ENCODE measurements at regions not wholly inside any gene's neighbourhood (a gene's known extent, or its start where the extent isn't known, plus 50 kb on each side); places are given as distances from the start of the nearest gene placed in this dataset.

GRCh38 chr4:36665985-36666527 lies 384.6 kb downstream of the DTHD1 start:
- Histone ChIP-seq H2AFZ (ENCODE audit: low read depth, low read length) (no peak overlapping the region), H3K4me3 (no peak overlapping the region), H3K9me1 (ENCODE audit: control insufficient read depth, insufficient read depth, low read length) (no peaks in the 10 kb centered on the region), H3K27me3 (ENCODE audit: control insufficient read depth in 2 of 2, insufficient read depth in 2 of 2, low read length in 2 of 2) (no peaks in the 10 kb centered on the region), H3K79me2 (ENCODE audit: control insufficient read depth, insufficient read depth, low read length) (no peaks in the 10 kb centered on the region), H3K9me3 (replicated peaks; ENCODE audit: control insufficient read depth, insufficient read depth, low read depth, low read length) (no peaks in the 10 kb centered on the region), H3K36me3 (ENCODE audit: control insufficient read depth, insufficient read depth, low read length) (no peaks in the 10 kb centered on the region), H3K27ac (ENCODE audit: extremely low read depth, low read depth, low read length) (no peak overlapping the region), H4K20me1 (replicated peaks; ENCODE audit: control insufficient read depth, insufficient read depth, low read length) (no peaks in the 10 kb centered on the region), H3K4me2 (ENCODE audit: insufficient read depth, low read length) (no peak overlapping the region), H3K9ac (ENCODE audit: insufficient read depth in 1 of 2, low read depth in 2 of 2, low read length in 2 of 2) (no peak overlapping the region), H3K4me1 (replicated peaks in 1 of 2; ENCODE audit: control insufficient read depth in 2 of 2, insufficient read depth in 2 of 2, low read length in 2 of 2) (no peaks in the 10 kb centered on the region)
- in situ Hi-C loops (cut with MboI) (no loop called here), intact Hi-C loops (cut with micrococcal nuclease) (no loop called here)
- 0% methylated on average over 3 of the region's 3 CpGs for WGBS (ENCODE audit: insufficient coverage, low coverage, missing lambda C conversion rate)
- DNase-seq (ENCODE audit: extremely low read depth in 1 of 4, low spot score in 3 of 4) (no peak), ATAC-seq (no peak), FAIRE-seq (no peak)
- no TSS peak for BruUV-seq (replicated peaks)
- CTCF ChIA-PET (ENCODE audit: low intra/inter-chr PET ratio), result no interaction called here
- POLR2A ChIA-PET, result no interaction called here
- TF ChIP-seq PRDM10 (IDR thresholded peaks at IDR 0.05; ENCODE audit: partially characterized antibody) (no peak), BCL6 (CRISPR knock-in tag; IDR thresholded peaks at IDR 0.05) (no peak), NCOA1 (IDR thresholded peaks at IDR 0.05; ENCODE audit: low read depth) (no peak), ZNF121 (CRISPR knock-in tag; conservative IDR thresholded peaks at IDR 0.05) (no peak), DACH1 (IDR thresholded peaks at IDR 0.05; ENCODE audit: partially characterized antibody) (no peak), NUFIP1 (IDR thresholded peaks at IDR 0.05; ENCODE audit: partially characterized antibody) (no peak), RBM17 (IDR thresholded peaks at IDR 0.05; ENCODE audit: borderline replicate concordance, low read depth, low read length) (no peak), KLF1 (tag; IDR thresholded peaks at IDR 0.05) (no peak), ZFX (CRISPR knock-in tag; IDR thresholded peaks at IDR 0.05) (no peak), FOXM1 (IDR thresholded peaks at IDR 0.05; ENCODE audit: low read depth) (no peak), FOXM1 (CRISPR knock-in tag; IDR thresholded peaks at IDR 0.05; ENCODE audit: low read depth) (no peak), ZNF561 (CRISPR knock-in tag; conservative IDR thresholded peaks at IDR 0.05) (no peak), CCNT2 (IDR thresholded peaks at IDR 0.05; ENCODE audit: borderline replicate concordance, extremely low read depth, insufficient read length, low read depth, low read length) (no peak), ELF1 (tag; IDR thresholded peaks at IDR 0.05) (no peak)
- TF ChIP-seq, protein P1, sequence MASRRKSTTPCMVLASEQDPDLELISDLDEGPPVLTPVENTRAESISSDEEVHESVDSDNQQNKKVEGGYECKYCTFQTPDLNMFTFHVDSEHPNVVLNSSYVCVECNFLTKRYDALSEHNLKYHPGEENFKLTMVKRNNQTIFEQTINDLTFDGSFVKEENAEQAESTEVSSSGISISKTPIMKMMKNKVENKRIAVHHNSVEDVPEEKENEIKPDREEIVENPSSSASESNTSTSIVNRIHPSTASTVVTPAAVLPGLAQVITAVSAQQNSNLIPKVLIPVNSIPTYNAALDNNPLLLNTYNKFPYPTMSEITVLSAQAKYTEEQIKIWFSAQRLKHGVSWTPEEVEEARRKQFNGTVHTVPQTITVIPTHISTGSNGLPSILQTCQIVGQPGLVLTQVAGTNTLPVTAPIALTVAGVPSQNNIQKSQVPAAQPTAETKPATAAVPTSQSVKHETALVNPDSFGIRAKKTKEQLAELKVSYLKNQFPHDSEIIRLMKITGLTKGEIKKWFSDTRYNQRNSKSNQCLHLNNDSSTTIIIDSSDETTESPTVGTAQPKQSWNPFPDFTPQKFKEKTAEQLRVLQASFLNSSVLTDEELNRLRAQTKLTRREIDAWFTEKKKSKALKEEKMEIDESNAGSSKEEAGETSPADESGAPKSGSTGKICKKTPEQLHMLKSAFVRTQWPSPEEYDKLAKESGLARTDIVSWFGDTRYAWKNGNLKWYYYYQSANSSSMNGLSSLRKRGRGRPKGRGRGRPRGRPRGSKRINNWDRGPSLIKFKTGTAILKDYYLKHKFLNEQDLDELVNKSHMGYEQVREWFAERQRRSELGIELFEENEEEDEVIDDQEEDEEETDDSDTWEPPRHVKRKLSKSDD (conservative IDR thresholded peaks at IDR 0.05; ENCODE audit: low read length), result no peak
